Adrenal gland (tissue), 9 donors: ENCODE measurements at regions not wholly inside any gene's neighbourhood (a gene's known extent, or its start where the extent isn't known, plus 50 kb on each side); places are given as distances from the start of the nearest gene placed in this dataset.

Experiments
- DNase-seq, 7 donors: peaks; one replicate each; pipeline ENCODE4 v3.0.0-alpha.2; 2019 to 2020
- H3K27ac ChIP-seq, 5 donors: fragments of 200-600 bp; sonication (generic) in 4 of 5; 1 replicate in 3 of 5; 2 replicates in 2 of 5; pipeline versions ENCODE4 v1.5.1 to v1.8.0; 2016 to 2020; ENCODE audit warnings: mild to moderate bottlenecking in 1 of 5
- H3K27me3 ChIP-seq: fragments of 200-600 bp; 2 replicates; pipeline ENCODE4 v1.8.0; 2021
- H3K36me3 ChIP-seq, 2 donors: fragments of 200-600 bp; replicated peaks in 1 of 2; 1 replicate in 1 of 2; 2 replicates in 1 of 2; pipeline versions ENCODE4 v1.5.1 to v1.8.0; 2018 to 2022
- H3K4me1 ChIP-seq, 2 donors: fragments of 200-600 bp; replicated peaks in 1 of 2; 1 replicate in 1 of 2; 2 replicates in 1 of 2; pipeline versions ENCODE4 v1.5.1 to v1.8.0; 2018 to 2021
- H3K4me3 ChIP-seq, 4 donors: fragments of 200-600 bp; sonication (generic) in 3 of 4; one replicate each; pipeline ENCODE4 v1.5.1; 2016 to 2018
- H3K9me3 ChIP-seq, 3 donors: fragments of 200-600 bp; sonication (generic) in 1 of 3; replicated peaks in 1 of 3; 1 replicate in 2 of 3; 2 replicates in 1 of 3; pipeline versions ENCODE4 v1.5.1 to v1.8.0; 2016 to 2021
- POLR2A ChIP-seq, 2 donors: fragments of 450-650 bp; IDR thresholded peaks; one replicate each; pipeline ENCODE4 v1.6.1; 2017; ENCODE audit warnings: antibody characterized with exemption in 2 of 2, mild to moderate bottlenecking in 2 of 2, moderate library complexity in 1 of 2
- WGBS, 4 donors: extraction: QIAGEN DNeasy Blood & Tissue Kit in 2 of 4; methylation state at CpG; one replicate each; pipeline versions ENCODE4 v1.1.5 to v1.1.7; 2013 to 2017; 5-methylcytosine and 5-hydroxymethylcytosine counted together
- intact Hi-C, 2 donors: fragments of 100-400 bp; cut with DNase I; formaldehyde crosslinking; loops; one replicate each; pipeline versions ENCODE4 v1.14.1 to v1.15.0; 2022 to 2023
- TF ChIP-seq, protein P1 (sequence below), 6 experiments: fragments of 450-650 bp in 4 of 6; fragments of 200-600 bp in 2 of 6; sonication (generic) in 1 of 6; IDR thresholded peaks; 1 replicate in 5 of 6; 2 replicates in 1 of 6; pipeline versions ENCODE4 v1.5.1 to v1.8.0; 2016 to 2021; ENCODE audit warnings: antibody characterized with exemption in 6 of 6, mild to moderate bottlenecking in 2 of 6, moderate library complexity in 1 of 6
- donor health status: healthy with polysubstance abuse.
- donor health status: Bipolar disorder and iron deficiency.
- donor health status: DM: yes; HTN: yes; CAD: no.
- donor health status: DM: no; HTN: no; CAD: no.
- donor health status: DM: no; HTN: no; CAD: no.

GRCh38 chr18:55147791-55148190 is 188.5 kb upstream of the CCDC68 start:
- intact Hi-C loops: no loop called here
- Histone ChIP-seq H3K4me3 (no peak overlapping the region), H3K27me3 (peaks cover 11% of the 10 kb centered on the region), H3K36me3 (no peaks in the 10 kb centered on the region), H3K9me3 (no peaks in the 10 kb centered on the region), H3K4me1 (no peaks in the 10 kb centered on the region), H3K27ac (no peak overlapping the region)
- TF ChIP-seq, protein P1, sequence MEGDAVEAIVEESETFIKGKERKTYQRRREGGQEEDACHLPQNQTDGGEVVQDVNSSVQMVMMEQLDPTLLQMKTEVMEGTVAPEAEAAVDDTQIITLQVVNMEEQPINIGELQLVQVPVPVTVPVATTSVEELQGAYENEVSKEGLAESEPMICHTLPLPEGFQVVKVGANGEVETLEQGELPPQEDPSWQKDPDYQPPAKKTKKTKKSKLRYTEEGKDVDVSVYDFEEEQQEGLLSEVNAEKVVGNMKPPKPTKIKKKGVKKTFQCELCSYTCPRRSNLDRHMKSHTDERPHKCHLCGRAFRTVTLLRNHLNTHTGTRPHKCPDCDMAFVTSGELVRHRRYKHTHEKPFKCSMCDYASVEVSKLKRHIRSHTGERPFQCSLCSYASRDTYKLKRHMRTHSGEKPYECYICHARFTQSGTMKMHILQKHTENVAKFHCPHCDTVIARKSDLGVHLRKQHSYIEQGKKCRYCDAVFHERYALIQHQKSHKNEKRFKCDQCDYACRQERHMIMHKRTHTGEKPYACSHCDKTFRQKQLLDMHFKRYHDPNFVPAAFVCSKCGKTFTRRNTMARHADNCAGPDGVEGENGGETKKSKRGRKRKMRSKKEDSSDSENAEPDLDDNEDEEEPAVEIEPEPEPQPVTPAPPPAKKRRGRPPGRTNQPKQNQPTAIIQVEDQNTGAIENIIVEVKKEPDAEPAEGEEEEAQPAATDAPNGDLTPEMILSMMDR (IDR thresholded peaks at IDR 0.05): no peak
- WGBS, 4 donors: 60 to 73% (median 62%) methylated on average over 3 of the region's 3 CpGs
- DNase-seq: no peak

GRCh38 chr18:55144193-55144930 is 185.1 kb upstream of the CCDC68 start:
- intact Hi-C loops: no loop called here
- DNase-seq: no peak
- Histone ChIP-seq H3K27ac (no peak overlapping the region), H3K4me1 (no peaks in the 10 kb centered on the region), H3K27me3 (peaks cover 4% of the 10 kb centered on the region), H3K36me3 (no peaks in the 10 kb centered on the region), H3K9me3 (no peaks in the 10 kb centered on the region), H3K4me3 (no peak overlapping the region)
- TF ChIP-seq, protein P1 (IDR thresholded peaks at IDR 0.05): no peak
- TF ChIP-seq POLR2A (IDR thresholded peaks at IDR 0.05): no peak
- WGBS, 4 donors: 28 to 69% (median 39%) methylated on average over 2 of the region's 2 CpGs

DNA sequence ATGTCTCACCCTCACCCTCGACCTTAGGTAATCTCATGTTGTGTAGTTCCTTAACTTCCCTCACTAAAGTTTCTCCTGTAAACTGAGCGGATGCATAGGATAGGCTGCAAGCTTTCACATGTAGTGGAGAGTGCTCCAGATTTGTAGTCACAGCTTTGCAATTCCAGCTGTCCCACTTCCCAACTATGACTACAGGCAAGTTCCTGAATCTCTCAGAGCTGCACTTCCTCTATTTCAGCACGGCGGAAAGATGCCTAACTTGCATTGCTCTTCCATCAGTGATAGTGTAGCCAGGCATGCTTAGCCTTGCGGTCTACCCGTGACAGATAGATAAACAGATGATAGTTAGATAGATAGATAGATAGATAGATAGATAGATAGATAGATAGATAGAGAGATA is 183.1 kb upstream of the CCDC68 start:
- 78 to 81% (median 79%) methylated on average over 6 of the region's 6 CpGs for WGBS, 4 donors

GRCh38 chr18:55141318-55141717 is 182.1 kb upstream of the CCDC68 start:
- Histone ChIP-seq H3K4me1 (no peaks in the 10 kb centered on the region), H3K9me3 (no peaks in the 10 kb centered on the region), H3K27me3 (no peaks in the 10 kb centered on the region), H3K4me3 (no peak overlapping the region), H3K27ac (no peak overlapping the region), H3K36me3 (no peaks in the 10 kb centered on the region)
- TF ChIP-seq POLR2A (IDR thresholded peaks at IDR 0.05): no peak
- TF ChIP-seq, protein P1 (IDR thresholded peaks at IDR 0.05): no peak
- DNase-seq: no peak
- intact Hi-C loops: no loop called here
- 82 to 85% (median 83%) methylated on average over 4 of the region's 4 CpGs for WGBS, 4 donors

More for the DNA sequence above, 183.1 kb upstream of the CCDC68 start:
- H3K4me3 ChIP-seq: no peak overlapping the region
- H3K27ac ChIP-seq: no peak overlapping the region
- H3K9me3 ChIP-seq: no peaks in the 10 kb centered on the region
- no peaks in the 10 kb centered on the region for H3K36me3 ChIP-seq
- TF ChIP-seq, protein P1 (IDR thresholded peaks at IDR 0.05): no peak
- TF ChIP-seq POLR2A (IDR thresholded peaks at IDR 0.05): no peak
- H3K27me3 ChIP-seq: no peaks in the 10 kb centered on the region
- DNase-seq: no peak
- H3K4me1 ChIP-seq: no peaks in the 10 kb centered on the region
- intact Hi-C loops: no loop called here
